Liver (tissue), 3 donors: ENCODE measurements at regions not wholly inside any gene's neighbourhood (a gene's known extent, or its start where the extent isn't known, plus 50 kb on each side); places are given as distances from the start of the nearest gene placed in this dataset.

Experiments
- ATF3 ChIP-seq: IDR thresholded peaks from 2 replicates; pipeline ENCODE4 v1.6.1; 2016; ENCODE audit warnings: antibody characterized with exemption
- CTCF ChIP-seq: fragments of 150-350 bp; IDR thresholded peaks from 2 replicates; pipeline ENCODE4 v1.5.1; 2017; ENCODE audit warnings: improper control_type of control experiment, low read depth, low read length; ENCODE audit not compliant: missing input control
- FOXA1 ChIP-seq: IDR thresholded peaks from 2 replicates; pipeline ENCODE4 v1.6.1; 2016; ENCODE audit warnings: antibody characterized with exemption
- JUND ChIP-seq, 2 donors: IDR thresholded peaks; 2 replicates each; pipeline ENCODE4 v1.6.1; 2016; ENCODE audit warnings: antibody characterized with exemption in 2 of 2
- MAX ChIP-seq: IDR thresholded peaks from 2 replicates; pipeline ENCODE4 v1.6.1; 2016; ENCODE audit warnings: antibody characterized with exemption
- SP1 ChIP-seq: IDR thresholded peaks from 2 replicates; pipeline ENCODE4 v1.6.1; 2018; ENCODE audit warnings: antibody characterized with exemption, mild to moderate bottlenecking
- YY1 ChIP-seq: IDR thresholded peaks from 2 replicates; pipeline ENCODE4 v1.6.1; 2016; ENCODE audit warnings: antibody characterized with exemption, mild to moderate bottlenecking
- donor health status: healthy.
- donor health status: healthy.

- no peak for TF ChIP-seq FOXA1
- TF ChIP-seq SP1 = no peak
- no peak for TF ChIP-seq CTCF
- no peak for TF ChIP-seq YY1
- TF ChIP-seq ATF3 = no peak
- TF ChIP-seq JUND (IDR thresholded peaks at IDR 0.05) = no peak
- TF ChIP-seq MAX = no peak
Observed at GRCh38 chr16:55249936-55250335, 74.1 kb upstream of the IRX6 start.
